Erythroblast (primary cell): ENCODE measurements at regions not wholly inside any gene's neighbourhood (a gene's known extent, or its start where the extent isn't known, plus 50 kb on each side); places are given as distances from the start of the nearest gene placed in this dataset.

Experiments used
- GATA1 ChIP-seq: IDR thresholded peaks from 2 replicates; pipeline ENCODE4 v1.6.1; 2011; ENCODE audit warnings: low read depth, mild to moderate bottlenecking, control low read depth, low read length, moderate library complexity
- POLR2A ChIP-seq: IDR thresholded peaks from 2 replicates; pipeline ENCODE4 v1.6.1; 2011; ENCODE audit warnings: mild to moderate bottlenecking, low read length

DNA sequence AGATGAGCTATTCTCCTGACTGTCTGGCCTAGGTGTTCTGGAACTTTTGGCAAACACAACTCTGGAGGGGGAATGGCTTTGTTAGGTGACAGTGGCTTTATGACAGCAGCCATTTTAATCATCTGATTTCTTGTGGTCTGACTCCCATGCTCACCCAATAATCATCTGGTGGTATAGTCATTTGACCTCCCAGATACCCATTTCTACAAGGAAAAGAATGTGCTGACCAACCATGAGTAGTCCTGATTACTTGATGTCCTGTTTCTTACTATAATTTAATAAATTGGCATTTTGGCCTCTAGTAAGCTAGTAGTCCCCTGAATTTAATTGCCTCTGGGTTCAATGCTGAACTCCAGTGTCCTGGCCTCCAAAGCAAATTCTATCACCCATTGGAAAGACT, 109.9 kb upstream of the DUSP21 start:
- TF ChIP-seq POLR2A (no peak), GATA1 (no peak)
